HUES48 (cell line): ENCODE measurements at regions not wholly inside any gene's neighbourhood (a gene's known extent, or its start where the extent isn't known, plus 50 kb on each side); places are given as distances from the start of the nearest gene placed in this dataset.

Experiments used
- H3K27ac ChIP-seq: one replicate; pipeline ENCODE4 v1.7.0; 2013; ENCODE audit warnings: low read depth, low read length, inconsistent platforms
- H3K27me3 ChIP-seq: 2 replicates; pipeline ENCODE4 v1.6.1; 2013; ENCODE audit warnings: mild to moderate bottlenecking, low read length; ENCODE audit not compliant: control insufficient read depth, insufficient read depth
- H3K36me3 ChIP-seq: 2 replicates; pipeline ENCODE4 v1.6.1; 2013; ENCODE audit warnings: low read length; ENCODE audit not compliant: control insufficient read depth, insufficient read depth
- H3K4me1 ChIP-seq: 2 replicates; pipeline ENCODE4 v1.6.1; 2013; ENCODE audit warnings: mild to moderate bottlenecking, low read length; ENCODE audit not compliant: control insufficient read depth, insufficient read depth
- H3K4me3 ChIP-seq: 2 replicates; pipeline ENCODE4 v1.5.1; 2013; ENCODE audit warnings: mild to moderate bottlenecking, low read depth, low read length
- H3K9ac ChIP-seq: 2 replicates; pipeline ENCODE4 v1.6.1; 2013; ENCODE audit warnings: mild to moderate bottlenecking, low read depth, low read length, moderate library complexity
- H3K9me3 ChIP-seq: 2 replicates; pipeline ENCODE4 v1.6.1; 2013; ENCODE audit warnings: low read length; ENCODE audit not compliant: control insufficient read depth, insufficient read depth

DNA sequence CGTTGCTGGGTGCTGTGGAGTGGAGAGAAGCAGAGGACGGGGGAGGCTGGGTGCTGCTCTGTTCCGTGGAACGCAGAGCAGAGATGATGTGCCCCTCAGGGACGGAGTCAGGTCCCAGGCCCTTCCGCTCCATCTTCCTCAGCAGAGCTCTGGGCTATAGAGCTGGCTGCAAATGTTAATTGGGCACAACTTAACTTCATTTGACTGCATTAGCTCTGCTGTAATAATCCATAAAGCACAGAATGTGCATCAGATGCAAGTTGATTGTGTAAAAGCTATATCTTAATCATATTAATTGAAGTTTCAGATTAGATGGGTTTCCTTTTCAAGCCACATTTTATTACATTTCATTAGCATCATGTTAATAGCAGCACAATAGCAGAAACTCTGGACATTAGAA lies 212.6 kb downstream of the ABCC12 start:
- H3K4me3 ChIP-seq, result no peak overlapping the region
- H3K9me3 ChIP-seq, result no peaks in the 10 kb centered on the region
- H3K4me1 ChIP-seq, result no peaks in the 10 kb centered on the region
- H3K9ac ChIP-seq, result no peak overlapping the region
- no peak overlapping the region for H3K27ac ChIP-seq
- H3K36me3 ChIP-seq, result no peaks in the 10 kb centered on the region
- H3K27me3 ChIP-seq, result no peaks in the 10 kb centered on the region

DNA sequence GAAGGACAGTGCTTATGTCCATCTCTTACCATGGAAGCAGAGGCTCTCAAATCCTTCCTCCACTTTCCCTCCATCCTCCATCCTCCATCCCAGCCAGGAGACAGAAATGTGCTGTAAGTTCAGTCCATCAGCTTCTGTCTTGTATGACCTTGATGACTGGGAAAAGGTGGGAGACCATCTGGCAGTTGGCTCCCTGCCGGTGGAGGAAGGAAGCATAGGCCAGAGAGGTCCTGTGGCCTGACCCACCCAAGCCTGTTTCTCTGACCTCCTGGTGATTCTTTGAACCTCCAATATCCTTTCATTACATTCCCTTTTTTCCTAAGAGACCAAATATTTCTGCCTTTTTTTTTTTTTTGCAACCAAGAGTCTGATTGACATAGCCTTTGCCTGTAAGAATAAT lies 215.3 kb downstream of the ABCC12 start:
- Histone ChIP-seq H3K27me3 (no peaks in the 10 kb centered on the region), H3K27ac (no peak overlapping the region), H3K9ac (no peak overlapping the region), H3K9me3 (no peaks in the 10 kb centered on the region), H3K4me3 (no peak overlapping the region), H3K36me3 (no peaks in the 10 kb centered on the region), H3K4me1 (no peaks in the 10 kb centered on the region)

- no peaks in the 10 kb centered on the region for H3K27me3 ChIP-seq
- H3K4me3 ChIP-seq, result no peak overlapping the region
- no peaks in the 10 kb centered on the region for H3K4me1 ChIP-seq
- no peaks in the 10 kb centered on the region for H3K9me3 ChIP-seq
- H3K9ac ChIP-seq, result no peak overlapping the region
- H3K27ac ChIP-seq, result no peak overlapping the region
- H3K36me3 ChIP-seq, result no peaks in the 10 kb centered on the region
Observed at GRCh38 chr16:47939680-47940079, 216.1 kb downstream of the ABCC12 start.

GRCh38 chr16:47938272-47938671 lies 217.5 kb downstream of the ABCC12 start:
- Histone ChIP-seq H3K27ac (no peak overlapping the region), H3K9me3 (0 out of 2 replicates have a peak, but pooled peaks cover 6% of the 10 kb centered on the region), H3K27me3 (no peaks in the 10 kb centered on the region), H3K36me3 (no peaks in the 10 kb centered on the region), H3K9ac (no peak overlapping the region), H3K4me1 (no peaks in the 10 kb centered on the region), H3K4me3 (no peak overlapping the region)

GRCh38 chr16:47928008-47928407 lies 227.8 kb downstream of the ABCC12 start:
- no peaks in the 10 kb centered on the region for H3K4me1 ChIP-seq
- no peaks in the 10 kb centered on the region for H3K27me3 ChIP-seq
- H3K9me3 ChIP-seq, result no peaks in the 10 kb centered on the region
- no peaks in the 10 kb centered on the region for H3K36me3 ChIP-seq
- no peak overlapping the region for H3K27ac ChIP-seq
- no peak overlapping the region for H3K4me3 ChIP-seq
- H3K9ac ChIP-seq, result no peak overlapping the region

DNA sequence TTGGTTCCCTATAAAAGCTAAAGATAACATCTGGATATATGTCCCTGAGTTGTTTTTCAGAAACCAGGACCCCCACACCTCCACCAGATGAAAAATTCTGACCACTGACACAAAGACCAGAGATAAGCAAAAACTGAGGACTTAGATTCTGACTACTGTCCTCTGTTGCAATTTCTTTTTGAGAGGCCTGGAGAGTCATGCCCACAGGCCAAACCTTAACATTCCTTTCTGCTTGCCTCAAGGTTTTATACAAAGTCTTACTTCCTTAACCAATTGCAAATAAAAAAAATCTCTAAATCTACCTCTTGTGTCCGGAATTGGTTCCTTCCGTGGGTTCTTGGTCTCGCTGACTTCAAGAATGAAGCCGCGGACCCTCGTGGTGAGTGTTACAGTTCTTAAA lies 228.5 kb downstream of the ABCC12 start:
- no peaks in the 10 kb centered on the region for H3K27me3 ChIP-seq
- no peak overlapping the region for H3K4me3 ChIP-seq
- H3K9me3 ChIP-seq, result no peaks in the 10 kb centered on the region
- H3K9ac ChIP-seq, result no peak overlapping the region
- H3K27ac ChIP-seq, result no peak overlapping the region
- no peaks in the 10 kb centered on the region for H3K4me1 ChIP-seq
- no peaks in the 10 kb centered on the region for H3K36me3 ChIP-seq

DNA sequence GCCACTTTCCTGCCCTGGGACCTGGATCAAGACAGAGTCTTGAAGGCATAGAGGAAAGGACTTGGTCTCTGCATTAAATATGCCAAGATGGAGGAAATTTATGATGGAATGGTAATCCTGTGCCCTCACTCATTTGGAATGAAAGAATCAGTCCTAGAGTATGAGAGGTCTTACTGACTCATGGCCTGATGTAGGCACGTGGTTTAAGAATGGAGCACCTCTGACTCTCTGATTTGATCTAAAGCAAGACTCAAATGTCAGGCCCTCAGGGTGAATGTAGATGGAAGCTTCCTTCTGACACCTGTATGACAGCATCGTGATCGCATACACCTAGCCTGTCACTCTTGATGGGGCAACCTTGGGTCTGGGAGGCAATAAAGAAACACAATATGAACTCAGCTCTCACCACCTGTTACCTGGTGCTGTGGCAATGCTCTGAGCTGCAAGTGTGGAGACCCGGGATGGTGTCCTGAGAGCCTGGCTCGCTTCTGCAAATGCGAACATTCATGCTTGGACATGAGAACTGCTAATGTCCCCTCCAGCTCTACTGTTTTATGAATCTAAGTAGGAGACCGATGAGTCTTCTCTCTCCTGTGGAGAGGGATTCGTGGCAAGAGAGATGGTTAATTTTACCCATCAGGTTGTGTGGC lies 229.9 kb downstream of the ABCC12 start:
- no peak overlapping the region for H3K27ac ChIP-seq
- H3K27me3 ChIP-seq, result no peaks in the 10 kb centered on the region
- no peaks in the 10 kb centered on the region for H3K36me3 ChIP-seq
- no peaks in the 10 kb centered on the region for H3K9me3 ChIP-seq
- H3K9ac ChIP-seq, result no peak overlapping the region
- H3K4me1 ChIP-seq, result no peaks in the 10 kb centered on the region
- H3K4me3 ChIP-seq, result no peak overlapping the region

DNA sequence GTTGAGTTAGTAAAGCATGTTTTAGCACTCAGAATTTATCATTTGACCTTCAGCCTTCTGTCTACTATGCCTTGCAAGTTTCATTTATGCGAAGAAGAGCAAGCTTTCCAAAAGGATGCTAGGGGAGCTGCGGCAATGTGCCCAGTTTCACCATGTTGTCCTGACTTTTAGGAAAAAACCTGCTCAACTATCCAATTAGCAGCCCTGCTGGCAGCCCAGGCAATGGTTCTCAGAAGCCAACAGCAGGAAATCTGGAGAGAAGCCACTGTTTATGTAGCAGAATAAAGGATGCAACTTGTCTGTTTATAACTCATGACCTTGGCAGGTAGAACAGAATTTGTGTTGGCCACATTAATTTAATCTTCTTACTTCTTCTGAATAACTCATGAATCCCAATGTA lies 230.8 kb downstream of the ABCC12 start:
- Histone ChIP-seq H3K27me3 (no peaks in the 10 kb centered on the region), H3K9me3 (no peaks in the 10 kb centered on the region), H3K36me3 (no peaks in the 10 kb centered on the region), H3K27ac (no peak overlapping the region), H3K4me1 (no peaks in the 10 kb centered on the region), H3K4me3 (no peak overlapping the region), H3K9ac (no peak overlapping the region)

GRCh38 chr16:47921535-47921934 lies 234.3 kb downstream of the ABCC12 start:
- Histone ChIP-seq H3K4me1 (no peaks in the 10 kb centered on the region), H3K9me3 (no peaks in the 10 kb centered on the region), H3K27me3 (no peaks in the 10 kb centered on the region), H3K27ac (no peak overlapping the region), H3K4me3 (no peak overlapping the region), H3K9ac (no peak overlapping the region), H3K36me3 (no peaks in the 10 kb centered on the region)

GRCh38 chr16:47920709-47921108 lies 235.1 kb downstream of the ABCC12 start:
- no peak overlapping the region for H3K4me3 ChIP-seq
- H3K36me3 ChIP-seq, result no peaks in the 10 kb centered on the region
- no peaks in the 10 kb centered on the region for H3K27me3 ChIP-seq
- no peaks in the 10 kb centered on the region for H3K9me3 ChIP-seq
- no peaks in the 10 kb centered on the region for H3K4me1 ChIP-seq
- no peak overlapping the region for H3K27ac ChIP-seq
- no peak overlapping the region for H3K9ac ChIP-seq

DNA sequence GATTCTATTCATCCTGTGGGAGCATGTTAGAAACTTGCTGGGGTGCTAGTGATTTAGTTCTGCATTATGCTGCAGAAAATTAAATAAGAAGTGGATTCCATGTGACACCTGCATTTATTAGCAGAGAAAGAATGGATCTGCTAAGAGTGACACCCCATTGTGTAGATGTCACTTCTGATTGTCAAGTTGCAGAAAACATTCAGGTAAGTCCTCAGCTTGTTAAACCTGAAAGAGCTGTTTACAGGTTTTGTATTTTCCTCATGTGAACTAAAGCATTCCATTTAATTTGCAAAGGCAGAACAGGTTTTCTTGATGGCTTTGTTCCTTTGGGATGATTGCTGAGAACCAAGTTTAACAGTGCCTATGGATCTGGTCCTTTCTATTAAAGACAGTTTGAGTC lies 238.7 kb downstream of the ABCC12 start:
- Histone ChIP-seq H3K4me3 (no peak overlapping the region), H3K27ac (no peak overlapping the region), H3K9ac (no peak overlapping the region)

GRCh38 chr16:47916266-47916665 lies 239.5 kb downstream of the ABCC12 start:
- Histone ChIP-seq H3K4me3 (no peak overlapping the region), H3K9ac (no peak overlapping the region), H3K4me1 (no peaks in the 10 kb centered on the region), H3K27ac (no peak overlapping the region), H3K9me3 (no peaks in the 10 kb centered on the region), H3K36me3 (no peaks in the 10 kb centered on the region), H3K27me3 (no peaks in the 10 kb centered on the region)

More for the DNA sequence above, 238.7 kb downstream of the ABCC12 start:
- Histone ChIP-seq H3K4me1 (no peaks in the 10 kb centered on the region), H3K9me3 (no peaks in the 10 kb centered on the region), H3K27me3 (no peaks in the 10 kb centered on the region), H3K36me3 (no peaks in the 10 kb centered on the region)
